ENCODE measurements at regions not wholly inside any gene's neighbourhood (a gene's known extent, or its start where the extent isn't known, plus 50 kb on each side); places are given as distances from the start of the nearest gene placed in this dataset.

- Histone ChIP-seq H4K20me1 (ENCODE audit: insufficient read depth, low read length) (no peaks in the 10 kb centered on the region), H3K4me3 (ENCODE audit: low read depth in 1 of 2, low read length in 2 of 2) (no peak overlapping the region), H3K9ac (ENCODE audit: low read depth, low read length) (no peak overlapping the region), H3K27me3 (ENCODE audit: insufficient read depth, low read length, poor library complexity) (no peaks in the 10 kb centered on the region), H3K79me2 (ENCODE audit: insufficient read depth, low read length) (no peaks in the 10 kb centered on the region), H3K9me3 (ENCODE audit: insufficient read depth, low read length, severe bottlenecking) (no peaks in the 10 kb centered on the region), H3K36me3 (ENCODE audit: insufficient read depth, low read length) (no peaks in the 10 kb centered on the region), H3K4me1 (ENCODE audit: insufficient read depth, low read length) (no peaks in the 10 kb centered on the region), H3K27ac (ENCODE audit: low read length) (no peak overlapping the region), H3K4me2 (ENCODE audit: insufficient read depth, low read length) (no peak overlapping the region), H2AFZ (ENCODE audit: low read depth, low read length) (no peak overlapping the region)
- ATAC-seq (ENCODE audit: insufficient read depth, low read depth) = no peak
- no peak for TF ChIP-seq CTCF (IDR thresholded peaks at IDR 0.05; ENCODE audit: borderline replicate concordance, extremely low read depth, low read length, poor library complexity, severe bottlenecking)
- TF ChIP-seq EZH2 (IDR thresholded peaks at IDR 0.05; ENCODE audit: borderline replicate concordance, low read depth, low read length, severe bottlenecking) = no peak
- no peak for DNase-seq
These were observed 448.3 kb downstream of the INSC start for GRCh38 chr11:15563054-15563453.

- no peak overlapping the region for H3K4me3 ChIP-seq (ENCODE audit: low read depth in 1 of 2, low read length in 2 of 2)
- ATAC-seq (ENCODE audit: insufficient read depth, low read depth) = no peak
These were observed 451.2 kb downstream of the INSC start for GRCh38 chr11:15565880-15566279.

GRCh38 chr11:15568440-15568839, 453.7 kb downstream of the INSC start:
- H3K27me3 ChIP-seq (ENCODE audit: insufficient read depth, low read length, poor library complexity) = peaks cover 6% of the 10 kb centered on the region
- no peak for TF ChIP-seq EZH2 (IDR thresholded peaks at IDR 0.05; ENCODE audit: borderline replicate concordance, low read depth, low read length, severe bottlenecking)
- no peak for TF ChIP-seq CTCF (IDR thresholded peaks at IDR 0.05; ENCODE audit: borderline replicate concordance, extremely low read depth, low read length, poor library complexity, severe bottlenecking)
- no peak overlapping the region for H3K4me2 ChIP-seq (ENCODE audit: insufficient read depth, low read length)

More at GRCh38 chr11:15565880-15566279, 451.2 kb downstream of the INSC start:
- Histone ChIP-seq H3K36me3 (ENCODE audit: insufficient read depth, low read length) (no peaks in the 10 kb centered on the region), H3K27ac (ENCODE audit: low read length) (no peak overlapping the region), H4K20me1 (ENCODE audit: insufficient read depth, low read length) (no peaks in the 10 kb centered on the region), H3K79me2 (ENCODE audit: insufficient read depth, low read length) (no peaks in the 10 kb centered on the region), H3K27me3 (ENCODE audit: insufficient read depth, low read length, poor library complexity) (peaks cover 6% of the 10 kb centered on the region), H3K9ac (ENCODE audit: low read depth, low read length) (no peak overlapping the region), H3K4me2 (ENCODE audit: insufficient read depth, low read length) (no peak overlapping the region), H3K4me1 (ENCODE audit: insufficient read depth, low read length) (no peaks in the 10 kb centered on the region), H2AFZ (ENCODE audit: low read depth, low read length) (no peak overlapping the region), H3K9me3 (ENCODE audit: insufficient read depth, low read length, severe bottlenecking) (no peaks in the 10 kb centered on the region)
- TF ChIP-seq CTCF (IDR thresholded peaks at IDR 0.05; ENCODE audit: borderline replicate concordance, extremely low read depth, low read length, poor library complexity, severe bottlenecking) (no peak), EZH2 (IDR thresholded peaks at IDR 0.05; ENCODE audit: borderline replicate concordance, low read depth, low read length, severe bottlenecking) (no peak)
- no peak for DNase-seq

More at GRCh38 chr11:15568440-15568839, 453.7 kb downstream of the INSC start:
- ATAC-seq (ENCODE audit: insufficient read depth, low read depth) (no peak), DNase-seq (no peak)
- Histone ChIP-seq H3K9ac (ENCODE audit: low read depth, low read length) (no peak overlapping the region), H3K4me1 (ENCODE audit: insufficient read depth, low read length) (no peaks in the 10 kb centered on the region), H2AFZ (ENCODE audit: low read depth, low read length) (no peak overlapping the region), H3K9me3 (ENCODE audit: insufficient read depth, low read length, severe bottlenecking) (no peaks in the 10 kb centered on the region), H3K4me3 (ENCODE audit: low read depth in 1 of 2, low read length in 2 of 2) (no peak overlapping the region), H3K27ac (ENCODE audit: low read length) (no peak overlapping the region), H4K20me1 (ENCODE audit: insufficient read depth, low read length) (no peaks in the 10 kb centered on the region), H3K79me2 (ENCODE audit: insufficient read depth, low read length) (no peaks in the 10 kb centered on the region), H3K36me3 (ENCODE audit: insufficient read depth, low read length) (no peaks in the 10 kb centered on the region)
